Activated CD8-positive, alpha-beta T cell treated with anti-CD3 and anti-CD28 coated beads, Interleukin-2, amount 10 ng/mL, durations not matched to agents 7 days and 5 days (primary cell): ENCODE measurements at regions not wholly inside any gene's neighbourhood (a gene's known extent, or its start where the extent isn't known, plus 50 kb on each side); places are given as distances from the start of the nearest gene placed in this dataset.

Source experiments
- ATAC-seq: fragments of 150-1000 bp; cut with Tn5 transposase; one replicate; pipeline ENCODE4 v1.10.0; 2021; ENCODE audit warnings: moderate library complexity
- CTCF ChIA-PET: fragments of 350-600 bp; sonication (Branson Sonifier 250); formaldehyde crosslinking; loops from one replicate; lab custom pipeline; 2021; ENCODE audit warnings: antibody characterized with exemption; lab: Charles Lee
- POLR2A ChIA-PET: fragments of 350-600 bp; sonication (Branson Sonifier 250); formaldehyde crosslinking; loops from one replicate; lab custom pipeline; 2021; ENCODE audit warnings: antibody characterized with exemption; lab: Charles Lee
- DNase-seq: peaks from one replicate; pipeline ENCODE4 v3.0.0-alpha.2; 2020
- H3K27ac Mint-ChIP-seq: one replicate; pipeline ENCODE4 v1.8.0; 2021; ENCODE audit warnings: mild to moderate bottlenecking, mixed read lengths
- H3K27me3 Mint-ChIP-seq: one replicate; pipeline ENCODE4 v1.8.0; 2021; ENCODE audit warnings: low read depth, mixed read lengths
- H3K36me3 Mint-ChIP-seq: one replicate; pipeline ENCODE4 v1.8.0; 2021; ENCODE audit warnings: low read depth, mixed read lengths
- H3K4me1 Mint-ChIP-seq: one replicate; pipeline ENCODE4 v1.8.0; 2021; ENCODE audit warnings: low read depth, mixed read lengths
- H3K4me3 Mint-ChIP-seq: one replicate; pipeline ENCODE4 v1.8.0; 2021; ENCODE audit warnings: mild to moderate bottlenecking, mixed read lengths
- H3K9me3 Mint-ChIP-seq: one replicate; pipeline ENCODE4 v1.8.0; 2022; ENCODE audit warnings: mixed read lengths; ENCODE audit not compliant: insufficient read depth

GRCh38 chr13:47816831-47817230 is 184.2 kb downstream of the SUCLA2 start:
- Mint-ChIP-seq H3K27ac (no peak overlapping the region), H3K27me3 (peaks cover 6% of the 10 kb centered on the region), H3K4me1 (no peaks in the 10 kb centered on the region), H3K36me3 (no peaks in the 10 kb centered on the region), H3K4me3 (no peak overlapping the region), H3K9me3 (no peaks in the 10 kb centered on the region)
- no peak for ATAC-seq
- ChIA-PET CTCF (no interaction called here), POLR2A (no interaction called here)
- DNase-seq, result no peak

GRCh38 chr13:47813718-47814117 is 187.4 kb downstream of the SUCLA2 start:
- Mint-ChIP-seq H3K4me3 (no peak overlapping the region), H3K4me1 (no peaks in the 10 kb centered on the region), H3K9me3 (no peaks in the 10 kb centered on the region), H3K36me3 (no peaks in the 10 kb centered on the region), H3K27me3 (peaks cover 6% of the 10 kb centered on the region), H3K27ac (no peak overlapping the region)
- ChIA-PET POLR2A (interaction anchor here (0.6 kb wide), 1 partner anchor 111 kb away, joined by 3 read pairs; no protein-coding TSS in a partner anchor), CTCF (no interaction called here)
- ATAC-seq, result no peak
- no peak for DNase-seq

GRCh38 chr13:47809411-47809810 is 191.7 kb downstream of the SUCLA2 start:
- Mint-ChIP-seq H3K4me3 (no peak overlapping the region), H3K36me3 (no peaks in the 10 kb centered on the region), H3K9me3 (no peaks in the 10 kb centered on the region), H3K4me1 (no peaks in the 10 kb centered on the region), H3K27me3 (no peaks in the 10 kb centered on the region), H3K27ac (no peak overlapping the region)
- no peak for ATAC-seq
- ChIA-PET CTCF (no interaction called here), POLR2A (interaction anchor here (0.5 kb wide), 1 partner anchor 14 kb away, joined by 3 read pairs; no protein-coding TSS in a partner anchor)
- no peak for DNase-seq

GRCh38 chr13:47803131-47803530 is 197.9 kb downstream of the SUCLA2 start:
- Mint-ChIP-seq H3K9me3 (no peaks in the 10 kb centered on the region), H3K27ac (no peak overlapping the region), H3K36me3 (no peaks in the 10 kb centered on the region), H3K27me3 (no peaks in the 10 kb centered on the region), H3K4me3 (no peak overlapping the region), H3K4me1 (no peaks in the 10 kb centered on the region)
- CTCF ChIA-PET, result no interaction called here
- DNase-seq (no peak), ATAC-seq (no peak)
- POLR2A ChIA-PET, result no interaction called here

- Mint-ChIP-seq H3K27ac (no peak overlapping the region), H3K27me3 (no peaks in the 10 kb centered on the region), H3K9me3 (no peaks in the 10 kb centered on the region), H3K4me1 (no peaks in the 10 kb centered on the region), H3K4me3 (no peak overlapping the region), H3K36me3 (no peaks in the 10 kb centered on the region)
- ATAC-seq, result no peak
- POLR2A ChIA-PET, result no interaction called here
- CTCF ChIA-PET, result no interaction called here
- no peak for DNase-seq
Measured at GRCh38 chr13:47801555-47801954, 199.5 kb downstream of the SUCLA2 start.

- Mint-ChIP-seq H3K36me3 (no peaks in the 10 kb centered on the region), H3K9me3 (no peaks in the 10 kb centered on the region)
- POLR2A ChIA-PET, result no interaction called here
Measured at GRCh38 chr13:47800593-47800992, 200.5 kb downstream of the SUCLA2 start.

GRCh38 chr13:47798906-47799305 is 202.2 kb downstream of the SUCLA2 start:
- Mint-ChIP-seq H3K27me3 (no peaks in the 10 kb centered on the region), H3K27ac (no peak overlapping the region), H3K4me1 (no peaks in the 10 kb centered on the region), H3K9me3 (no peaks in the 10 kb centered on the region), H3K4me3 (no peak overlapping the region), H3K36me3 (no peaks in the 10 kb centered on the region)
- ChIA-PET POLR2A (no interaction called here), CTCF (interaction anchor here (0.9 kb wide), 1 partner anchor 239 kb away, joined by 4 read pairs; the partner anchor contains the start of gene NUDT15)
- no peak for DNase-seq
- no peak for ATAC-seq

More at GRCh38 chr13:47800593-47800992, 200.5 kb downstream of the SUCLA2 start:
- DNase-seq (no peak), ATAC-seq (no peak)
- CTCF ChIA-PET, result no interaction called here
- H3K27ac Mint-ChIP-seq, result no peak overlapping the region
- no peaks in the 10 kb centered on the region for H3K4me1 Mint-ChIP-seq
- no peaks in the 10 kb centered on the region for H3K27me3 Mint-ChIP-seq
- no peak overlapping the region for H3K4me3 Mint-ChIP-seq

GRCh38 chr13:47798194-47798593 is 202.9 kb downstream of the SUCLA2 start:
- POLR2A ChIA-PET, result no interaction called here
- ATAC-seq, result no peak
- Mint-ChIP-seq H3K36me3 (no peaks in the 10 kb centered on the region), H3K27me3 (no peaks in the 10 kb centered on the region), H3K4me3 (no peak overlapping the region), H3K27ac (no peak overlapping the region), H3K4me1 (no peaks in the 10 kb centered on the region), H3K9me3 (no peaks in the 10 kb centered on the region)
- CTCF ChIA-PET, result interaction anchor here (0.9 kb wide), 1 partner anchor 240 kb away, joined by 4 read pairs; the partner anchor contains the start of gene NUDT15
- DNase-seq, result no peak

GRCh38 chr13:47796816-47797215 is 204.3 kb downstream of the SUCLA2 start:
- no peak overlapping the region for H3K4me3 Mint-ChIP-seq
- H3K9me3 Mint-ChIP-seq, result no peaks in the 10 kb centered on the region

GRCh38 chr13:47794963-47795362 is 206.1 kb downstream of the SUCLA2 start:
- H3K27ac Mint-ChIP-seq, result no peak overlapping the region
- ChIA-PET POLR2A (no interaction called here), CTCF (no interaction called here)
- H3K9me3 Mint-ChIP-seq, result peaks cover 6% of the 10 kb centered on the region
- no peaks in the 10 kb centered on the region for H3K4me1 Mint-ChIP-seq
- DNase-seq (no peak), ATAC-seq (no peak)
- no peaks in the 10 kb centered on the region for H3K27me3 Mint-ChIP-seq
- no peaks in the 10 kb centered on the region for H3K36me3 Mint-ChIP-seq
- no peak overlapping the region for H3K4me3 Mint-ChIP-seq

More at GRCh38 chr13:47796816-47797215, 204.3 kb downstream of the SUCLA2 start:
- DNase-seq (no peak), ATAC-seq (no peak)
- Mint-ChIP-seq H3K4me1 (no peaks in the 10 kb centered on the region), H3K36me3 (no peaks in the 10 kb centered on the region), H3K27ac (no peak overlapping the region), H3K27me3 (no peaks in the 10 kb centered on the region)
- ChIA-PET POLR2A (no interaction called here), CTCF (no interaction called here)

- Mint-ChIP-seq H3K9me3 (peaks cover 13% of the 10 kb centered on the region), H3K4me3 (no peak overlapping the region), H3K36me3 (no peaks in the 10 kb centered on the region), H3K27ac (no peak overlapping the region), H3K4me1 (no peaks in the 10 kb centered on the region), H3K27me3 (no peaks in the 10 kb centered on the region)
- ChIA-PET CTCF (no interaction called here), POLR2A (no interaction called here)
- ATAC-seq (no peak), DNase-seq (no peak)
Measured at GRCh38 chr13:47790755-47791154, 210.3 kb downstream of the SUCLA2 start.

GRCh38 chr13:47788844-47789243 is 212.2 kb downstream of the SUCLA2 start:
- Mint-ChIP-seq H3K4me3 (no peak overlapping the region), H3K4me1 (no peaks in the 10 kb centered on the region), H3K27me3 (no peaks in the 10 kb centered on the region), H3K36me3 (no peaks in the 10 kb centered on the region), H3K27ac (no peak overlapping the region), H3K9me3 (peaks cover 13% of the 10 kb centered on the region)
- DNase-seq (no peak), ATAC-seq (no peak)
- ChIA-PET CTCF (no interaction called here), POLR2A (no interaction called here)

- Mint-ChIP-seq H3K27ac (no peak overlapping the region), H3K9me3 (peaks cover 4% of the 10 kb centered on the region), H3K4me3 (no peak overlapping the region), H3K36me3 (no peaks in the 10 kb centered on the region), H3K27me3 (peaks cover 7% of the 10 kb centered on the region), H3K4me1 (no peaks in the 10 kb centered on the region)
- ATAC-seq, result no peak
- POLR2A ChIA-PET, result no interaction called here
- DNase-seq, result no peak
- CTCF ChIA-PET, result no interaction called here
Measured at GRCh38 chr13:47774671-47774994, 226.4 kb downstream of the SUCLA2 start.
